Uterus (tissue), 2 donors: ENCODE measurements at regions not wholly inside any gene's neighbourhood (a gene's known extent, or its start where the extent isn't known, plus 50 kb on each side); places are given as distances from the start of the nearest gene placed in this dataset.

Experiments
- CTCF ChIP-seq, 4 experiments: fragments of 200-600 bp in 2 of 4; fragments of 450-650 bp in 2 of 4; sonication (generic) in 2 of 4; IDR thresholded peaks; one replicate each; pipeline ENCODE4 v1.5.1; 2016 to 2019; ENCODE audit warnings: antibody characterized with exemption in 4 of 4, mild to moderate bottlenecking in 2 of 4, moderate library complexity in 1 of 4
- POLR2A ChIP-seq, 2 donors: fragments of 450-650 bp; IDR thresholded peaks; one replicate each; pipeline ENCODE4 v1.6.1; 2016; ENCODE audit warnings: antibody characterized with exemption in 2 of 2, mild to moderate bottlenecking in 1 of 2, moderate library complexity in 1 of 2

GRCh38 chr6:106732376-106732940 lies 103.1 kb downstream of the QRSL1 start:
- TF ChIP-seq POLR2A (IDR thresholded peaks at IDR 0.05) (no peak), CTCF (IDR thresholded peaks at IDR 0.05) (no peak)
